GM23338 (cell line): ENCODE measurements at regions not wholly inside any gene's neighbourhood (a gene's known extent, or its start where the extent isn't known, plus 50 kb on each side); places are given as distances from the start of the nearest gene placed in this dataset.

ENCODE experiments used
- CTCF ChIP-seq, 2 experiments: fragments of 200-600 bp in 1 of 2; sonication (generic) in 1 of 2; conservative IDR thresholded peaks; 2 replicates each; pipeline versions ENCODE4 v1.5.1 to v1.6.1; 2016 to 2017; ENCODE audit warnings: antibody characterized with exemption in 2 of 2, low read depth in 2 of 2, mild to moderate bottlenecking in 2 of 2, moderate library complexity in 1 of 2
- EZH2 ChIP-seq: fragments of 200-600 bp; sonication (generic); IDR thresholded peaks from one replicate; pipeline ENCODE4 v1.8.0; 2017; ENCODE audit warnings: antibody characterized with exemption, mild to moderate bottlenecking, low read depth; ENCODE audit not compliant: unreplicated experiment
- JUNB ChIP-seq: IDR thresholded peaks from one replicate; pipeline ENCODE4 v1.6.1; 2016; ENCODE audit warnings: antibody characterized with exemption; ENCODE audit not compliant: unreplicated experiment
- POLR2AphosphoS5 ChIP-seq: IDR thresholded peaks from 2 replicates; pipeline ENCODE4 v1.6.1; 2016; ENCODE audit warnings: antibody characterized with exemption, low read depth

- TF ChIP-seq CTCF (conservative IDR thresholded peaks at IDR 0.05; ENCODE audit: low read depth in 2 of 2) (no peak), POLR2AphosphoS5 (no peak), EZH2 (no peak), JUNB (no peak)
Observed at GRCh38 chr3:74263031-74263430, 351.4 kb downstream of the CNTN3 start.
